Heart right ventricle (tissue), 16 donors: ENCODE measurements at regions not wholly inside any gene's neighbourhood (a gene's known extent, or its start where the extent isn't known, plus 50 kb on each side); places are given as distances from the start of the nearest gene placed in this dataset.

Experiments used
- ATAC-seq, 8 donors: fragments of 200-7000 bp; cut with Tn5 transposase; one replicate each; pipeline ENCODE4 v1.9.1; 2020; ENCODE audit warnings: mild to moderate bottlenecking in 8 of 8, moderate library complexity in 8 of 8, moderate number of reproducible peaks in 1 of 8
- DNase-seq, 2 donors: peaks; one replicate each; pipeline ENCODE4 v3.0.0-alpha.2; 2020
- H3K27ac ChIP-seq, 10 donors: fragments of 200-600 bp; sonication (generic) in 2 of 10; one replicate each; pipeline versions ENCODE4 v1.5.0 to v1.8.0; 2020 to 2022; ENCODE audit warnings: mild to moderate bottlenecking in 3 of 10
- H3K27me3 ChIP-seq, 7 donors: fragments of 200-600 bp; one replicate each; pipeline ENCODE4 v1.8.0; 2021 to 2022; ENCODE audit warnings: mild to moderate bottlenecking in 2 of 7
- H3K36me3 ChIP-seq, 9 donors: fragments of 200-600 bp; sonication (generic) in 1 of 9; one replicate each; pipeline versions ENCODE4 v1.5.0 to v1.8.0; 2020 to 2022; ENCODE audit warnings: mild to moderate bottlenecking in 2 of 9
- H3K4me1 ChIP-seq, 9 donors: fragments of 200-600 bp; sonication (generic) in 1 of 9; one replicate each; pipeline versions ENCODE4 v1.5.0 to v1.8.0; 2020 to 2022; ENCODE audit warnings: mild to moderate bottlenecking in 4 of 9
- H3K4me3 ChIP-seq, 10 donors: fragments of 200-600 bp; sonication (generic) in 2 of 10; one replicate each; pipeline versions ENCODE4 v1.5.0 to v1.8.0; 2020 to 2022; ENCODE audit warnings: mild to moderate bottlenecking in 7 of 10, moderate library complexity in 2 of 10
- H3K9me3 ChIP-seq, 11 donors: fragments of 200-600 bp in 10 of 11; sonication (generic) in 2 of 11; one replicate each; pipeline versions ENCODE4 v1.5.0 to v1.8.0; 2013 to 2022; ENCODE audit warnings: mild to moderate bottlenecking in 2 of 11, control low read depth in 1 of 11, moderate library complexity in 1 of 11
- whole genome bisulfite sequencing, 2 donors: extraction: QIAGEN DNeasy Blood & Tissue Kit; methylation state at CpG; one replicate each; pipeline ENCODE4 v1.1.7; 2013; ENCODE audit warnings: inconsistent platforms in 1 of 2; 5-methylcytosine and 5-hydroxymethylcytosine counted together
- intact Hi-C, 10 donors: fragments of 100-400 bp; cut with DNase I; formaldehyde crosslinking; loops; one replicate each; pipeline versions ENCODE4 v1.11.1 to v1.14.2; 2022
- TF ChIP-seq, protein P1 (sequence below), 9 donors: fragments of 200-600 bp; sonication (generic) in 2 of 9; IDR thresholded peaks; one replicate each; pipeline versions ENCODE4 v1.5.0 to v1.8.0; 2021 to 2022; ENCODE audit warnings: antibody characterized with exemption in 9 of 9, mild to moderate bottlenecking in 5 of 9, moderate library complexity in 1 of 9
- donor health status: Arrhythmogenic right ventricular cardiomyopathy.
- donor health status: ischemic (EF 13 %, LVEDD 7.1; RV severe dilation, severe dysfunction).
- donor health status: healthy with polysubstance abuse.
- donor health status: DM: no; HTN: yes; CAD: no.
- donor health status: DM: no; HTN: no; CAD: no.
- donor health status: ischemic (EF 25% LVEDD 6.9; RV normal size, moderate dysfunction).
- donor health status: ischemic (EF 25% LVEDD 5.7; RV mildly dilated, moderate dysfunction).
- donor health status: healthy.
- donor health status: DM: yes; HTN: yes; CAD: no.
- donor health status: Ischemic cardiomyopathy.
- donor health status: ischemic (EF 35%, LVEDD 5.7; RV mildly dilated, moderate dysfunction).
- donor health status: nonischemic (EF 11% LVEDD 7.7; RV severe dilation, severe dysfunction).
- donor health status: DM: yes; HTN: yes; CAD: no.
- donor health status: PGD.
- donor health status: ischemic (EF 29% LVEDD 5.4; RV normal size, mild dysfunction).
- donor health status: nonischemic (EF 23%, LVEDD 6.1; RV moderate dilation, normal function).

GRCh38 chr16:35339337-35339736 is 1879.9 kb downstream of the TP53TG3F start:
- intact Hi-C loops, result no loop called here
- no peak overlapping the region for H3K27ac ChIP-seq
- ATAC-seq, result no peak

GRCh38 chr16:35342012-35342411 is 1882.6 kb downstream of the TP53TG3F start:
- no peaks in the 10 kb centered on the region for H3K36me3 ChIP-seq
- TF ChIP-seq, protein P1, sequence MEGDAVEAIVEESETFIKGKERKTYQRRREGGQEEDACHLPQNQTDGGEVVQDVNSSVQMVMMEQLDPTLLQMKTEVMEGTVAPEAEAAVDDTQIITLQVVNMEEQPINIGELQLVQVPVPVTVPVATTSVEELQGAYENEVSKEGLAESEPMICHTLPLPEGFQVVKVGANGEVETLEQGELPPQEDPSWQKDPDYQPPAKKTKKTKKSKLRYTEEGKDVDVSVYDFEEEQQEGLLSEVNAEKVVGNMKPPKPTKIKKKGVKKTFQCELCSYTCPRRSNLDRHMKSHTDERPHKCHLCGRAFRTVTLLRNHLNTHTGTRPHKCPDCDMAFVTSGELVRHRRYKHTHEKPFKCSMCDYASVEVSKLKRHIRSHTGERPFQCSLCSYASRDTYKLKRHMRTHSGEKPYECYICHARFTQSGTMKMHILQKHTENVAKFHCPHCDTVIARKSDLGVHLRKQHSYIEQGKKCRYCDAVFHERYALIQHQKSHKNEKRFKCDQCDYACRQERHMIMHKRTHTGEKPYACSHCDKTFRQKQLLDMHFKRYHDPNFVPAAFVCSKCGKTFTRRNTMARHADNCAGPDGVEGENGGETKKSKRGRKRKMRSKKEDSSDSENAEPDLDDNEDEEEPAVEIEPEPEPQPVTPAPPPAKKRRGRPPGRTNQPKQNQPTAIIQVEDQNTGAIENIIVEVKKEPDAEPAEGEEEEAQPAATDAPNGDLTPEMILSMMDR (IDR thresholded peaks at IDR 0.05), result no peak
- peaks cover 0 to 82% (median 2%) of the 10 kb centered on the region in 11 donors for H3K9me3 ChIP-seq
- no peaks in the 10 kb centered on the region for H3K27me3 ChIP-seq
- DNase-seq (no peak), ATAC-seq (no peak)
- intact Hi-C loops, result no loop called here
- no peak overlapping the region for H3K27ac ChIP-seq
- no peak overlapping the region for H3K4me3 ChIP-seq
- 32 to 33% methylated on average over 4 of the region's 4 CpGs for WGBS, 2 donors
- H3K4me1 ChIP-seq, result no peaks in the 10 kb centered on the region

More at GRCh38 chr16:35339337-35339736, 1879.9 kb downstream of the TP53TG3F start:
- no peaks in the 10 kb centered on the region for H3K36me3 ChIP-seq
- H3K4me3 ChIP-seq, result no peak overlapping the region
- no peaks in the 10 kb centered on the region for H3K4me1 ChIP-seq
- TF ChIP-seq, protein P1 (IDR thresholded peaks at IDR 0.05), result no peak
- H3K9me3 ChIP-seq, result peaks cover 0 to 60% (median 0%) of the 10 kb centered on the region in 11 donors
- no peak for DNase-seq
- H3K27me3 ChIP-seq, result no peaks in the 10 kb centered on the region

DNA sequence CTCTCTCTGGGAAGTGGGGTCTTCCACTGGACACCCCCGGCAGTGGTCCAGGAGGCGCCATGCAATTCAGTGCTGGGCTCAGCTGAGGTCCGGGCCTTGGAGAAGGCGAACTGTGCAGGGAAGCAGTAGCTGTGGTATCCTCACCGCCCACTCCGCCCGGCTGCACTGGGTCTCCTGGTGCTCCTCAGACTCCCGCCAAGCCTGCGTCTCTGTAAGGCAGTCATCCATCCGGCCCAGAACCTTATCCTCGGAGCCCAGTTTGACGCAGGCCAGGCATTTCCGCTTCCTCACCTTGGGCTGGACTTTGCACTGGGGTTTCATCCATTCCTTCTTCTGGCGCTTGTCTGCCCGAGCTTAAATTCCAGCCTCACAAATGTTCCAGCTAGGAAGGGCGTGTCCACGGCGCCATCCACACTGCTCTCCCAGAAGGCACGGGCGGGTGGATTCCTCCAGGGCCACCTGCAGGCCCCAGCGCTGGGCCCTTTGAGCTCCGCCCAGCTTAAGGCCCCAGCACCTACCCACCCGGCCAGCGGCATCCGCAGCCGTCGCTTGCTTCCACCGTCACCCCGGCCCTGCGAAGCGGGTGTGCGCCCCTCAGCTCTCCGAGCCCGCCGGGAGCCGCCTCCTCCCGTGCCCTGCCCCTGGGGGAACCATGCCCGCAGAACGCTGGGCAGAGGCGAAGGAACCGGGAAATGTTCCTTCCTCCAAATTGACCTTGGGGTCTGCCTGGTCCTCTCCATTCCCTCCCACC is 1884.8 kb downstream of the TP53TG3F start:
- ATAC-seq (no peak), DNase-seq (no peak)
- Histone ChIP-seq H3K4me3 (no peak overlapping the region), H3K9me3 (peaks cover 0 to 63% (median 2%) of the 10 kb centered on the region in 11 donors), H3K27me3 (no peaks in the 10 kb centered on the region), H3K4me1 (no peaks in the 10 kb centered on the region), H3K27ac (no peak overlapping the region), H3K36me3 (no peaks in the 10 kb centered on the region)
- intact Hi-C loops, result no loop called here
- WGBS, 2 donors, result 59 to 60% methylated on average over 41 of the region's 41 CpGs
- TF ChIP-seq, protein P1 (IDR thresholded peaks at IDR 0.05), result no peak

- peaks cover 0 to 24% (median 0%) of the 10 kb centered on the region in 7 donors for H3K27me3 ChIP-seq
- WGBS, 2 donors, result 37 to 46% methylated on average over 29 of the region's 29 CpGs
- no peak for ATAC-seq
- intact Hi-C loops, result no loop called here
- TF ChIP-seq, protein P1 (IDR thresholded peaks at IDR 0.05), result no peak
- H3K4me3 ChIP-seq, result no peak overlapping the region
- H3K36me3 ChIP-seq, result no peaks in the 10 kb centered on the region
- H3K4me1 ChIP-seq, result no peaks in the 10 kb centered on the region
- peaks cover 0 to 21% (median 0%) of the 10 kb centered on the region in 11 donors for H3K9me3 ChIP-seq
- DNase-seq, result no peak
- H3K27ac ChIP-seq, result no peak overlapping the region
These were observed 1893.0 kb downstream of the TP53TG3F start for GRCh38 chr16:35352431-35352830.
